Astrocyte (in vitro differentiated cells and primary cell): ENCODE measurements at regions not wholly inside any gene's neighbourhood (a gene's known extent, or its start where the extent isn't known, plus 50 kb on each side); places are given as distances from the start of the nearest gene placed in this dataset.

ENCODE experiments used
- EZH2 ChIP-seq: IDR thresholded peaks from 2 replicates; pipeline ENCODE4 v1.6.1; 2012; ENCODE audit warnings: mild to moderate bottlenecking, low read length, inconsistent platforms; ENCODE audit not compliant: insufficient read depth
- TF ChIP-seq, protein P1 (sequence below): IDR thresholded peaks from 2 replicates; pipeline ENCODE4 v1.5.1; 2011; ENCODE audit warnings: low read depth, mild to moderate bottlenecking, inconsistent platforms, low read length, moderate library complexity; ENCODE audit not compliant: insufficient read depth

DNA sequence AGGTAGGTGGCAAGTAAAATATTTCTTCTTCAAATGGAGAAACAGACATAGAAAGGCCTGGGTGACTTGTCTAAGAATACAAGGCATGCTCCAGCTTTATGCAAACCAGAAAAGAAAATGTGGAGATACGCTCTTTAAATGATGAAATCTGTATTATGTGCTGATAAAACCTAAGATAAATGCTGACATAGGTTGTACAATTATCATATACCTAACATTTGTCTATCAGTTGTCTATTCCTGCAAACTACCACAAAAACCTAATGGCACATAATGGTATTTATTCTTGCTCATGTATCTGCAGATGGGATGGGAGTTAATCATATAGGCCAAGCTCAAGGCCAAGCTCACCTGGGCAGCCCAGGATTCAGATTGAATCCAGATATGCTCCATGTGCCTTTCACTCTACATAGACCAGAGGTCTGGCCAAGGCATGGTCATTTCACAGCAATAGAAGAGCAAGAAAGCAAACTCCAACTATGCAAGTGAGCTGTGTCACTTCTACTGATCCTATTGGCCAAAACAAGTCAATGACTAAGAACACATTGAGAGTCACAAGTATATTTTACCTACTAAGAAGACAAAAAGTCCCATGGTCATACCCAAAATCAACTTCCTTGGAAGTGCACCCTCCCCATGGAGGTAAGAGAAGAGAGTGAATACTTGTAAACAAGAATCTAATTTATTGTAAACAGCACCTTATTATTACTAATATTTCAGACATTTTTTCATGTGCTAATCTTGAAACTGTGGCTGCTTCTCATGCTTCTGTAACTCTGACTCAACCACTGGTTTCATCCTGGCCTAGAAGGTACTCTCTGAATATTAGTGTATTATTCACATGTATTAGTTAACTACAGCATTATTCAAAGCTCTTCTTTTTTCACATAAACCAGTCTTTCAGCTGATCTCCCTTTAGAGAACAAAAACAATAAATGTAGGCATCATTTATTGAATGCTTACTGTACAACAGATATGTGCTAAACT lies 270.7 kb upstream of the SOX9 start:
- TF ChIP-seq, protein P1, sequence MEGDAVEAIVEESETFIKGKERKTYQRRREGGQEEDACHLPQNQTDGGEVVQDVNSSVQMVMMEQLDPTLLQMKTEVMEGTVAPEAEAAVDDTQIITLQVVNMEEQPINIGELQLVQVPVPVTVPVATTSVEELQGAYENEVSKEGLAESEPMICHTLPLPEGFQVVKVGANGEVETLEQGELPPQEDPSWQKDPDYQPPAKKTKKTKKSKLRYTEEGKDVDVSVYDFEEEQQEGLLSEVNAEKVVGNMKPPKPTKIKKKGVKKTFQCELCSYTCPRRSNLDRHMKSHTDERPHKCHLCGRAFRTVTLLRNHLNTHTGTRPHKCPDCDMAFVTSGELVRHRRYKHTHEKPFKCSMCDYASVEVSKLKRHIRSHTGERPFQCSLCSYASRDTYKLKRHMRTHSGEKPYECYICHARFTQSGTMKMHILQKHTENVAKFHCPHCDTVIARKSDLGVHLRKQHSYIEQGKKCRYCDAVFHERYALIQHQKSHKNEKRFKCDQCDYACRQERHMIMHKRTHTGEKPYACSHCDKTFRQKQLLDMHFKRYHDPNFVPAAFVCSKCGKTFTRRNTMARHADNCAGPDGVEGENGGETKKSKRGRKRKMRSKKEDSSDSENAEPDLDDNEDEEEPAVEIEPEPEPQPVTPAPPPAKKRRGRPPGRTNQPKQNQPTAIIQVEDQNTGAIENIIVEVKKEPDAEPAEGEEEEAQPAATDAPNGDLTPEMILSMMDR = no peak
- TF ChIP-seq EZH2 = no peak
